ENCODE measurements at regions not wholly inside any gene's neighbourhood (a gene's known extent, or its start where the extent isn't known, plus 50 kb on each side); places are given as distances from the start of the nearest gene placed in this dataset.
"Not testable (repeated sequence)": the region's sequence is repeated elsewhere in the genome, so short reads cannot be mapped to it uniquely, and the experiment has no call there.

GRCh38 chr1:148357037-148357436, 126.1 kb downstream of the PPIAL4G start:
- DNase-seq (ENCODE audit: low read depth), result no peak

- no peak for DNase-seq (ENCODE audit: low read depth)
Observed at GRCh38 chr1:148355976-148356375, 127.1 kb downstream of the PPIAL4G start.

GRCh38 chr1:148354913-148355308, 128.2 kb downstream of the PPIAL4G start:
- no peak for DNase-seq (ENCODE audit: low read depth)

GRCh38 chr1:148354284-148354912, 128.7 kb downstream of the PPIAL4G start:
- no peak for DNase-seq (ENCODE audit: low read depth)

- DNase-seq (ENCODE audit: low read depth), result peak; percentile 38
Observed at GRCh38 chr1:148353461-148354283, 129.4 kb downstream of the PPIAL4G start.

GRCh38 chr1:148352470-148353053, 130.5 kb downstream of the PPIAL4G start:
- DNase-seq (ENCODE audit: low read depth), result no peak

- DNase-seq (ENCODE audit: low read depth), result no peak
Observed at GRCh38 chr1:148347781-148348180, 135.3 kb downstream of the PPIAL4G start.

GRCh38 chr1:148345659-148346151, 137.4 kb downstream of the PPIAL4G start:
- DNase-seq (ENCODE audit: low read depth), result not testable (repeated sequence)

- not testable (repeated sequence) for DNase-seq (ENCODE audit: low read depth)
Observed at GRCh38 chr1:148344651-148345050, 138.5 kb downstream of the PPIAL4G start.

- DNase-seq (ENCODE audit: low read depth), result not testable (repeated sequence)
Observed at GRCh38 chr1:148341729-148342128, 141.4 kb downstream of the PPIAL4G start.

- DNase-seq (ENCODE audit: low read depth), result not testable (repeated sequence)
Observed at GRCh38 chr1:148336121-148336918, 146.8 kb downstream of the PPIAL4G start.

- peak; percentile 75 for DNase-seq (ENCODE audit: low read depth)
Observed at GRCh38 chr1:148334339-148335130, 148.6 kb downstream of the PPIAL4G start.

- no peak for DNase-seq (ENCODE audit: low read depth)
Observed at GRCh38 chr1:148333875-148334338, 149.2 kb downstream of the PPIAL4G start.

- no peak for DNase-seq (ENCODE audit: low read depth)
Observed at GRCh38 chr1:148328884-148329283, 154.2 kb downstream of the PPIAL4G start.

- not testable (repeated sequence) for DNase-seq (ENCODE audit: low read depth)
Observed at GRCh38 chr1:148325031-148325430, 158.1 kb downstream of the PPIAL4G start.

- not testable (repeated sequence) for DNase-seq (ENCODE audit: low read depth)
Observed at GRCh38 chr1:148324465-148324864, 158.6 kb downstream of the PPIAL4G start.

- DNase-seq (ENCODE audit: low read depth), result not testable (repeated sequence)
Observed at GRCh38 chr1:148320079-148320478, 163.0 kb downstream of the PPIAL4G start.

- no peak for DNase-seq (ENCODE audit: low read depth)
Observed at GRCh38 chr1:148318904-148319242, 164.2 kb downstream of the PPIAL4G start.

GRCh38 chr1:148318123-148318903, 164.8 kb downstream of the PPIAL4G start:
- DNase-seq (ENCODE audit: low read depth), result peak; percentile 47

GRCh38 chr1:148317288-148317985, 165.4 kb upstream of the NBPF11 start:
- no peak for DNase-seq (ENCODE audit: low read depth)
